ENCODE measurements at regions not wholly inside any gene's neighbourhood (a gene's known extent, or its start where the extent isn't known, plus 50 kb on each side); places are given as distances from the start of the nearest gene placed in this dataset.

GRCh38 chr22:22761963-22762772 lies 117.8 kb downstream of the GGTLC2 start:
- Histone ChIP-seq H3K27ac (ENCODE audit: extremely low read depth, low read depth, low read length) (no peak overlapping the region), H3K9me3 (ENCODE audit: control insufficient read depth, insufficient read depth, low read depth, low read length) (no peaks in the 10 kb centered on the region), H3K4me1 (ENCODE audit: control insufficient read depth, insufficient read depth, low read length) (no peaks in the 10 kb centered on the region), H3K36me3 (ENCODE audit: control insufficient read depth in 2 of 2, insufficient read depth in 1 of 2, low read length in 2 of 2) (no peaks in the 10 kb centered on the region), H3K4me3 (ENCODE audit: low read depth, low read length) (no peak overlapping the region)
- ChIA-PET POLR2A (no interaction called here), CTCF (interaction anchor here (1.7 to 4.9 kb wide), 4 partner anchors 8 to 193 kb away, joined by 5 to 54 read pairs (median 14); no protein-coding TSS in a partner anchor)
- TF ChIP-seq, protein P1, sequence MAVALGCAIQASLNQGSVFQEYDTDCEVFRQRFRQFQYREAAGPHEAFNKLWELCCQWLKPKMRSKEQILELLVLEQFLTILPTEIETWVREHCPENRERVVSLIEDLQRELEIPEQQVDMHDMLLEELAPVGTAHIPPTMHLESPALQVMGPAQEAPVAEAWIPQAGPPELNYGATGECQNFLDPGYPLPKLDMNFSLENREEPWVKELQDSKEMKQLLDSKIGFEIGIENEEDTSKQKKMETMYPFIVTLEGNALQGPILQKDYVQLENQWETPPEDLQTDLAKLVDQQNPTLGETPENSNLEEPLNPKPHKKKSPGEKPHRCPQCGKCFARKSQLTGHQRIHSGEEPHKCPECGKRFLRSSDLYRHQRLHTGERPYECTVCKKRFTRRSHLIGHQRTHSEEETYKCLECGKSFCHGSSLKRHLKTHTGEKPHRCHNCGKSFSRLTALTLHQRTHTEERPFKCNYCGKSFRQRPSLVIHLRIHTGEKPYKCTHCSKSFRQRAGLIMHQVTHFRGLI (tag by site-specific recombination; IDR thresholded peaks at IDR 0.05), result no peak
- TF ChIP-seq ZNF211 (tag by site-specific recombination; IDR thresholded peaks at IDR 0.05; ENCODE audit: low read depth), result no peak
- TF ChIP-seq ZNF704 (tag by site-specific recombination; IDR thresholded peaks at IDR 0.05), result no peak
- no peak for TF ChIP-seq ZNF670 (tag by site-specific recombination; IDR thresholded peaks at IDR 0.05; ENCODE audit: low read depth)
- TF ChIP-seq ZNF560 (tag by site-specific recombination; IDR thresholded peaks at IDR 0.05; ENCODE audit: borderline replicate concordance), result no peak
- no peak for TF ChIP-seq IKZF3 (tag by site-specific recombination; IDR thresholded peaks at IDR 0.05)

DNA sequence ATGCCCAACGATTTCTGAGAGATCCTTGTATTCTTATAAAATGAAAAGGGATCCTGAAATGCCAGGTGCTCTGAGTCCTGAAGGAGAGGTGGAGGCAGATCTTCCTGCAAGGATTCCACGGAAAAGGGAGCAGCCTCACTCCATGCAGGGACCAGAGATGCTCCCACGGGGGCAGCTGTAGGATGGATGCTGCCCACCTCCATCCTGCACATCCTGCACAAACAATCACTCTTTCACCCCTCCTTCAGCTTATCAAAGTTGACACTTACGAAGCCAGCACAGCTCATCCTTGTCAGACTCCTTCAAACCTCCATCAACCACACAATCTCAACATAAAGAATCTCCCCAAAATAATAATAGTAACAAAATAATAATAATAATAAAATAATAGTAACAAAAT lies 119.1 kb downstream of the GGTLC2 start:
- no peaks in the 10 kb centered on the region for H3K4me1 ChIP-seq (ENCODE audit: control insufficient read depth, insufficient read depth, low read length)
- H3K4me3 ChIP-seq (ENCODE audit: low read depth, low read length), result no peak overlapping the region
- H3K9me3 ChIP-seq (ENCODE audit: control insufficient read depth, insufficient read depth, low read depth, low read length), result no peaks in the 10 kb centered on the region
- H3K27ac ChIP-seq (ENCODE audit: extremely low read depth, low read depth, low read length), result no peak overlapping the region
- TF ChIP-seq ZNF155 (tag by site-specific recombination; IDR thresholded peaks at IDR 0.05) (no peak), KLF9 (tag by site-specific recombination; IDR thresholded peaks at IDR 0.05; ENCODE audit: low read depth) (no peak), ZNF248 (tag by site-specific recombination; IDR thresholded peaks at IDR 0.05) (no peak), ZNF112 (tag by site-specific recombination; IDR thresholded peaks at IDR 0.05) (no peak), ZNF624 (tag by site-specific recombination; IDR thresholded peaks at IDR 0.05) (no peak), KLF16 (tag by site-specific recombination; IDR thresholded peaks at IDR 0.05) (no peak), ZBTB8A (tag by site-specific recombination; IDR thresholded peaks at IDR 0.05) (no peak), SALL2 (tag by site-specific recombination; IDR thresholded peaks at IDR 0.05; ENCODE audit: borderline replicate concordance) (no peak), ZNF140 (tag by site-specific recombination; IDR thresholded peaks at IDR 0.05) (no peak), ZNF394 (tag by site-specific recombination; IDR thresholded peaks at IDR 0.05; ENCODE audit: borderline replicate concordance) (no peak), SP7 (tag by site-specific recombination; IDR thresholded peaks at IDR 0.05) (no peak), ZNF2 (tag by site-specific recombination; IDR thresholded peaks at IDR 0.05) (no peak), ZFP69B (tag by site-specific recombination; IDR thresholded peaks at IDR 0.05) (no peak), ZFHX2 (tag by site-specific recombination; conservative IDR thresholded peaks at IDR 0.05) (no peak)
- TF ChIP-seq, protein P2, sequence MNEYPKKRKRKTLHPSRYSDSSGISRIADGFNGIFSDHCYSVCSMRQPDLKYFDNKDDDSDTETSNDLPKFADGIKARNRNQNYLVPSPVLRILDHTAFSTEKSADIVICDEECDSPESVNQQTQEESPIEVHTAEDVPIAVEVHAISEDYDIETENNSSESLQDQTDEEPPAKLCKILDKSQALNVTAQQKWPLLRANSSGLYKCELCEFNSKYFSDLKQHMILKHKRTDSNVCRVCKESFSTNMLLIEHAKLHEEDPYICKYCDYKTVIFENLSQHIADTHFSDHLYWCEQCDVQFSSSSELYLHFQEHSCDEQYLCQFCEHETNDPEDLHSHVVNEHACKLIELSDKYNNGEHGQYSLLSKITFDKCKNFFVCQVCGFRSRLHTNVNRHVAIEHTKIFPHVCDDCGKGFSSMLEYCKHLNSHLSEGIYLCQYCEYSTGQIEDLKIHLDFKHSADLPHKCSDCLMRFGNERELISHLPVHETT (tag by site-specific recombination; IDR thresholded peaks at IDR 0.05), result no peak
- TF ChIP-seq, protein P3, sequence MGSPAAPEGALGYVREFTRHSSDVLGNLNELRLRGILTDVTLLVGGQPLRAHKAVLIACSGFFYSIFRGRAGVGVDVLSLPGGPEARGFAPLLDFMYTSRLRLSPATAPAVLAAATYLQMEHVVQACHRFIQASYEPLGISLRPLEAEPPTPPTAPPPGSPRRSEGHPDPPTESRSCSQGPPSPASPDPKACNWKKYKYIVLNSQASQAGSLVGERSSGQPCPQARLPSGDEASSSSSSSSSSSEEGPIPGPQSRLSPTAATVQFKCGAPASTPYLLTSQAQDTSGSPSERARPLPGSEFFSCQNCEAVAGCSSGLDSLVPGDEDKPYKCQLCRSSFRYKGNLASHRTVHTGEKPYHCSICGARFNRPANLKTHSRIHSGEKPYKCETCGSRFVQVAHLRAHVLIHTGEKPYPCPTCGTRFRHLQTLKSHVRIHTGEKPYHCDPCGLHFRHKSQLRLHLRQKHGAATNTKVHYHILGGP (tag by site-specific recombination; IDR thresholded peaks at IDR 0.05), result no peak
- ChIA-PET POLR2A (interaction anchor here (0.7 kb wide), 1 partner anchor 300 kb away, joined by 3 read pairs; no protein-coding TSS in a partner anchor), CTCF (interaction anchor here (0.7 to 9.5 kb wide), 8 partner anchors 10 to 299 kb away, joined by 3 to 158 read pairs (median 4); no protein-coding TSS in a partner anchor)
- H3K36me3 ChIP-seq (ENCODE audit: control insufficient read depth in 2 of 2, insufficient read depth in 1 of 2, low read length in 2 of 2), result no peaks in the 10 kb centered on the region

Data from HEK293 (cell line).